Endothelial cell of umbilical vein (primary cell): ENCODE measurements at regions not wholly inside any gene's neighbourhood (a gene's known extent, or its start where the extent isn't known, plus 50 kb on each side); places are given as distances from the start of the nearest gene placed in this dataset.

Experiments
- CTCF ChIP-seq, 2 donors: IDR thresholded peaks; 1 replicate in 1 of 2; 2 replicates in 1 of 2; pipeline ENCODE4 v1.5.1; 2011; ENCODE audit warnings: low read length in 2 of 2, mild to moderate bottlenecking in 2 of 2, moderate library complexity in 2 of 2, control low read depth in 1 of 2, inconsistent platforms in 1 of 2, low read depth in 1 of 2; ENCODE audit not compliant: insufficient read depth in 1 of 2; ENCODE audit errors: extremely low read depth in 1 of 2
- EZH2 ChIP-seq: IDR thresholded peaks from 2 replicates; pipeline ENCODE4 v1.6.1; 2012; ENCODE audit warnings: borderline replicate concordance, low read depth, mild to moderate bottlenecking, moderate library complexity, low read length, inconsistent platforms; ENCODE audit not compliant: severe bottlenecking
- FOS ChIP-seq: IDR thresholded peaks from 2 replicates; pipeline ENCODE4 v1.6.1; 2011; ENCODE audit warnings: mild to moderate bottlenecking, low read length, moderate library complexity, borderline replicate concordance; ENCODE audit not compliant: insufficient read depth
- JUN ChIP-seq: IDR thresholded peaks from 2 replicates; pipeline ENCODE4 v1.6.1; 2011; ENCODE audit warnings: borderline replicate concordance, low read depth; ENCODE audit not compliant: insufficient read length, insufficient read depth
- POLR2AphosphoS5 ChIP-seq: IDR thresholded peaks from 2 replicates; pipeline ENCODE4 v1.6.1; 2012; ENCODE audit warnings: low read depth, mild to moderate bottlenecking, control low read depth, low read length, moderate library complexity; ENCODE audit not compliant: insufficient read depth

GRCh38 chr2:147003081-147003480 lies 841.7 kb upstream of the ACVR2A start:
- no peak for TF ChIP-seq CTCF (IDR thresholded peaks at IDR 0.05; ENCODE audit: extremely low read depth in 1 of 2, insufficient read depth in 1 of 2, low read depth in 1 of 2, low read length in 2 of 2)
- no peak for TF ChIP-seq POLR2AphosphoS5
- TF ChIP-seq FOS, result no peak
- no peak for TF ChIP-seq JUN
- no peak for TF ChIP-seq EZH2
